GM19043 (cell line): ENCODE measurements at regions not wholly inside any gene's neighbourhood (a gene's known extent, or its start where the extent isn't known, plus 50 kb on each side); places are given as distances from the start of the nearest gene placed in this dataset.

ENCODE experiments used
- ATAC-seq: cut with Tn5 transposase; IDR thresholded peaks from one replicate; pipeline ENCODE4 v1.9.1; 2021; ENCODE audit warnings: low read depth; ENCODE audit not compliant: unreplicated experiment

DNA sequence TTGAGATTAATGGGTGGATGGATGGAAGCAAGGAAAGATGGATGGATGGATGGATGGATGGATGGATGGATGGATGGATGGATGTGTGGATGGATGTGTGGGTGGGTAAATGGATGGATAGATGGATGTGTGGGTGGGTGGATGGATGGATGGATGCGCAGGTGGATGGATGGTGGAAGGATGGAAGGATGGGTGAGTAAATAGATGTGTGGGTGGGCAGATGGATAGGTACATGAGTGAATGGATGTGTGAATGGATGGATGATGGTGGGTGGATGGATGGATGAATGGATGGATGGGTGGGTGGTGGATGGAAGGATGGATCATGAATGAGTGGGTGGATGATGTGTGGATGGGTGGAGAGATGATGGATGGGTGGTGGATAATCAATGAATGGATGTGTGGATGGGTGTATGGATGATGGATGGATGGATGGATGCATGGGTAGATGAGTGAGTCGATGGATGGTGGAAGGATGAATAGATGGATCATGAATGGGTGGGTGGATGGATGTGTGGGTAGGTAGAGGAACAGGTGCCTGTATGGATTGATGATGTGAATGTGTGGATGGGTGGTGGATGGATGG lies 375.2 kb downstream of the BRD1 start:
- no peak for ATAC-seq

DNA sequence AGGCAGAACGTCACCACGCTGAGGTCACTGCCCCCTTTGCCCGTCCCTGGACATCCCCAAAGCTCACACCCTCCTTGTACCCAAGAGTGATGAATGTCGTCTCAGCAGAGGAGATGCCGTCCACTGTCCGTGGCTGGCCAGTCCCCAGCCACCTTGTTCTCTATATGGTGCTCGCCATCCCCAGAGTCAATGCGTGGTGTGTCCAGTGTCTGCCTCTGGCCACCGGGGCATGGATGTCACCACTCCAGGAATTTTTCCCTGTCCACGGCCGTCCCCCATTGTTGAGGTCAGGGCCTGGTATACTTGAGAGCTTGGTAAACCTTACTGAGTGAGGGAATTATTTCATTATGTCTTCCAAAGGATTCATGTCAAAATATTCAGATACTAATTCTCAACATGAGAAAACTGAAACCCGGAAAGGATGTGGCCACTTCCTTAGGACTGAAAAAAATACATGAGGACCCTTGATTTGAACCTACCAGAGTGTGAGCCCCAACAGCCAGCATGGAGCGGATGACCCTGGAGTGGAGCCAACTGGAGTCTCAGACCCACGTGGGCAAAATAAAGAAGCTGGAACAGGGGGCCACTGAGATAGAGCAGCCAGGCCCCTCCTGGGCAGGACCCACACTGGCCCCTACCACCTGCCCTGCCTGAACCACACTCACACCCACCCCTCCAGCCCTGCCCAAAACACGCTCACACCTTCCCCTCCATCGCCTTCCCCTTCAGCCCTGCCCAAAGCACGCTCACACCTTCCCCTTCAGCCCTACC lies 376.4 kb downstream of the BRD1 start:
- no peak for ATAC-seq

DNA sequence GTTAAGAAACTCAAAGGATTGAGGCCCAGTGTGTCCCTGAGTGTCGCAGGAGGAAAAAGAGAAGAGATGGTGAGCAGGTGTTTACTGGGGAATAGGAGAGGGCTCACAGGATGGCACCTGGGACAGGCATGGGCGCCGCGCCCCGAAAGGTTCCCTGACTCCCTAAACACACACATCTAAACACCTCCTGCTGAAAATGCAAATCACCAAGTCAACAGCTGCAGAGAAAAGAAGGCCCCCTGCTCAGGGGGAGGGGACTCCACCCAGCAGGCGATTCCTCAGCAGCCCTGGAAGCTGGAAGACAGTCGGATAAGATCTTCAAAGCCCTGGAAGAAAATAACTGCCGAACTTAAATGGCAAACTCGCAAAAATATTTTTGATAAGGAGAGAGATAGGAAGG lies 377.2 kb downstream of the BRD1 start:
- ATAC-seq = no peak

DNA sequence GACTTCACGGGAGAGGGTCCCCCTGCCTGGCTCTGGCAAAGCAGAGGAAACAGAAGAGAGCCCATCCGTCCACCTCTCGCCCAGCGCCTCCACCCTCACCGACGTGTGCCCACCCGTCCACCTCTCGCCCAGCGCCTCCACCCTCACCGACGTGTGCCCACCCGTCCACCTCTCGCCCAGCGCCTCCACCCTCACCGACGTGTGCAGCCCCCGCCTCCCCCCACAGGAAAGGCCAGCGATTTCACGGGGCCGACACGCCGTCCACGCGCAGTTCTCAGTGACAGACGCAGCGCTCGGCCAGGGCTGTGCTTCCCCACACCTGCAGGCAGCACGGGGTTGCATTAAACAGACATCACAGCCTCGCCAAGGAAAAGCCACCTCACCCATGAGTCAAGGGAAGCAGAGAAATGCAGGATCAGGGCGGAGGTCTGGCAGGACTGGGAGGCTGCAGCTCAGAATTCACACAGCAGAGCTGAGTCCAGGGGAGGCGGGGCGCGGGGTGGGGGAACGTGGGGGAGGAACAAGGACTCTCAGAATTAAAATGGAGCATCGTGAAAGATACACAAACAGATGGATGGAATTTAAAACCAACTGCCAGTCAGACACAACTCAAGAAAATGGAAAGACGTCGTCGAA lies 377.7 kb downstream of the BRD1 start:
- ATAC-seq = no peak

DNA sequence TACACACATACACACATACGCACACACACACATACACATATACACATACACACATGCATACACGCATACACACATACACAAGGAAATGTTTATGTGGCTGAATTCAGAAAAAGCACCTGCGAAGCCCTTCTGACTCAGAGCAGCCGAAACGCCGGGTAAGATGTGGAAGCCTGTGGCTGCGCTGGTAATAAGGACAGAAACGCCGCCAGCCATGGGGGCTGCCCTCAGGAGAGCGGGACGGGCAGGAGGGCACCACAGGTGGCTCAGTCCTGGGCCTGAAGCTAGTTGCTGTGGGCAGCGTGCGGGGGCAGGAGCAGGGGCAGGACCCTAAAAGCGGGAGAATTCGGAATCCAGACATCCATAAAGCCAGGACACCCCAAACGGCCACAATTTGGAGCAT lies 378.3 kb downstream of the BRD1 start:
- ATAC-seq = no peak

GRCh38 chr22:49448526-49448925 lies 379.1 kb downstream of the BRD1 start:
- no peak for ATAC-seq

- ATAC-seq = no peak
Measured at GRCh38 chr22:49447837-49448236, 379.8 kb downstream of the BRD1 start.

DNA sequence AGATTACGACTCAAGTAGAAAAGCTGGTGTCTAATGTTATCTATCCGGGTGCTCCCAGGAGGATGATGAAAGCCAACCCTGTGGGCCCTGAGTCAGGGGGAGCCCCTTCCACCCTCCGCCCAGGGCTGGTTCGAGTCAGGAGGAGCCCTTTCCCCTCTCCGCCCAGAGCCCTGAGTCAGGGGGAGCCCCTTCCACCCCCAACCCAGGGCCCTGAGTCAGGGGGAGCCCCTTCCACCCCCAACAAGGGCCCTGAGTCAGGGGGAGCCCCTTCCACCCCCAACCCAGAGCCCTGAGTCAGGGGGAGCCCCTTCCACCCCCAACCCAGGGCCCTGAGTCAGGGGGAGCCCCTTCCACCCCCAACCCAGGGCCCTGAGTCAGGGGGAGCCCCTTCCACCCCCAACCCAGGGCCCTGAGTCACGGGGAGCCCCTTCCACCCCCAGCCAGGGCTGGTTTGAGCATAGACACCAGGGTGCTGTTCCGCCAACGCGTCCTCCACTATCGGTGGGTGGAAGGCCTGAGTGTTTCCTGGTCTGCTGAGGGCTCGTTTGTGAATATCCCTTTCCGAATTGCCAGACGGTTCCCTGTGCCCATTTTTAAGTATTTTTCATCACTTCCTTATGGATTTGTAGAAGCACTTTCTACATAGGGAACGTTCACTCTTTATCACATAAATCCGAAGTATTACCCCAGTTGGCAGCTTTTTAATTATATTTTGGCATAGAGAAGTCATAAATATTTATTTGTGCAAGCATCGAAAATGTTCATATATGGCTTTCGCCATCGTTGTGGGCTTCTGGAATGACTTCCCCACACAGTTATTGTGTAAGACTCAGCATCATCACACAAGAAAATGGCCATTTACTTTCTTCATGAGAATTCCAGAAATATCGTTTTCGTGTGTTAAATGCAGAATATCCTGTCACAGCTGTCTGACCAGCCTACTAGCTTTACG lies 380.6 kb downstream of the BRD1 start:
- no peak for ATAC-seq

DNA sequence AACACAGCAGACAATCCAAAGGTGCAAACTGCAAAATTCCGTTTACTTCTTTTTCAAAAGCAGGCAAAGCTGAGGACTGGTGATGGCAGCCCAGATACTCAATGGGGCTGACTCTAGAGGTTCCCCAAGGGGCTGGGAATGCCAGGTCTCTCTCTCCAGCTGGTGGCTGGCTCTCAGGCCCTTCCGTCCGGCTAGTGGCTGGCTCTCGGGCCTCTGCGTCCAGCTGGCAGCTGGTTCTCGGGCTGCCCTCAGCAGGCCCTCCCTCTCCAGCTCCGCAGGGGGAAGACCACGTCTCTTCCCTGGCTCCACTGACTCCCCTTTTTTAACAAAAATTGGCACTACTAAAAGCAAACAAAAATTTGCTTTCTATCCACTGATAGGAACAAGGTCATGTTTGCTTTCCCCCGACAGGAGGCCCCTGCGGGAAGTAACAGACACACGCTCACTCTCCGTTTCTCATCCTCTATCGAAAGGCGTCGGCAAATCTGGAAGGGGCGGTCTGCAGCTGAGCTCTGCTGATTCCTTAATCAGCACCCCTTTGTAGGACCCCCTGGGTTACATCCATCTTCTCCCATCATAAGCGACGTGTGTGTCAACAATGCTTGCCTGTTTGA lies 381.4 kb downstream of the BRD1 start:
- no peak for ATAC-seq

DNA sequence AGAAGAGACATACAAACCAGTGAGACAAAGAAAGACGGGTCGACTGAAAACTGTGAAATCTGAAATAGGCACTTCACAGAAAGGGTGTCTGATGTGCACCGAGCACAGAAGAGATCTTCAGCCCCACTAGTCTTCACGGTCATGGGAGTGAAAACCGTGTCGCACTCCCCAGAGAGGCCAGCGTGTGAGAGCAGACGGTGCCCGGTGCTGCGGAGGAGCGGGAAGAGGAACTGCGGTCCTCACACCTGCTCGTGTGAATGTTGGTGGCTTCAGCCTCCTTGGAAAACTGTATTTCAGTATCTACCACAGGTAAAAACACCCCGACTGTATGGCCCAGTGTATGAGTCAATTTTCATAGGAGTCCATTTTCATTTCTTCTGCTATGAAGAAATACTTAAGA lies 382.9 kb downstream of the BRD1 start:
- ATAC-seq = no peak

DNA sequence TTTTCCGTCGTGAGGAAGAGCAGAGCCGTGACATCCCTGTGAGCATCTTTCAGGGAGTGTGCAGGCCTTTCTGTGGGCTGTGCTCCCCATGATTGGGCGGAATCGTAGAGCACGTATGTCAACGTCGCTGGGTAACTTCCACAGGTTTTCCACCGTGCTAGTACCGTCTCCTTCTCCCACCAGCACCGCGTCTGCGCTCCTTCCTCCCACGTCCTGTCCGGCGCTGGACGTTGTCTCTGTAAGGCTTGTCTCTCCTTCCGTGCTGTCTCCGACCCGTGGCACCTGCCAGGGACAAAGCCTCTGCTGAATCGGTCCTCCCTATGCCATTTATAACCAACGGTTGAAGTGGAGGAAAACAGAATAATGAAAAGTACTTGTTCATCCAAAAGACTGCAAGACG lies 386.7 kb downstream of the BRD1 start:
- no peak for ATAC-seq

- no peak for ATAC-seq
Measured at GRCh38 chr22:49439373-49439772, 388.3 kb downstream of the BRD1 start.

DNA sequence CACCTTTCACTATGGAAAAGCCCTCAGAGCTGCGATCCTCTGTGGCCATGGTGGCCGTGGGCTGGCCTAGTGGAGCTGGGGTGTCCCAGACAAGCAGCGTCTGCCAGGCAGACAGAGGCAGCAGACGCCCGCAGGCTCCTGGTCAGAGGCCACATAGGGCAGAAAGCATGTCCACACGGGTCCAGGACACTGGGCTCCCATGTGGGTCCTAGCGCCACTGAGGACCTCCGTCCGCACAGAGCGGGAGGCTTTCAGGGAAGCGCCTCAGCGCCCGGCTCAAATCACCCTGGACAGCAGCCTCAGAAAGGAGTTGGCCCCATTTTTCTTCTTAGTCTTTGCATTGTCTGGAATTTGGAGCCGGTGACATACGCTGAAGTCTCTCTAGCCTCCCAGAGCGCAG lies 389.7 kb downstream of the BRD1 start:
- ATAC-seq = no peak

- ATAC-seq = no peak
Measured at GRCh38 chr22:49437356-49437755, 390.3 kb downstream of the BRD1 start.

- no peak for ATAC-seq
Measured at GRCh38 chr22:49436056-49436455, 391.6 kb downstream of the BRD1 start.

- no peak for ATAC-seq
Measured at GRCh38 chr22:49435596-49435995, 392.1 kb downstream of the BRD1 start.

- ATAC-seq = no peak
Measured at GRCh38 chr22:49433717-49434611, 393.7 kb downstream of the BRD1 start.

DNA sequence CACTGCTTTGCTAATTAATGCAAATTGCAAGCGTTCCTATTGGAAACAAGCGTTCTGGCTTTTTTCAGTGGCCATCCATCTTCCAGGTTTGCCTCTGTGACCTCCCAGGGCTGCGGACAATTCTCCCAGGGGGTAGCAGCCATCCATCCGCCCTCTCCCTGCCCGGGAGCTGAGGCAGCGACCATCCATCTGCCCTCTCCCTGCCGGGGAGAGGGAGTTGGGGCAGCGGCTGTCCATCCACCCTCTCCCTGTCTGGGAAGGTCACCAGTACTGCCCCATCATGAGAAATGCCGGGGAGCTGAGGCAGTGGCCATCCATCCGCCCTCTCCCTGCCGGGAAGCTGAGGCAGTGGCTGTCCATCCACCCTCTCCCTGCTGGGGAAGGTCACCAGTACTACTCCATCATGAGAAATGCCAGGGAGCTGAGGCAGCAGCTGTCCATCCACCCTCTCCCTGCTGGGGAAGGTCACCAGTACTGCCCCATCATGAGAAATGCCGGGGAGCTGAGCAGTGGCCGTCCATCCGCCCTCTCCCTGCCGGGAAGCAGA lies 394.7 kb downstream of the BRD1 start:
- ATAC-seq = no peak

GRCh38 chr22:49432211-49432896 lies 395.3 kb downstream of the BRD1 start:
- ATAC-seq = no peak
